IPS-18c (cell line): ENCODE measurements at regions not wholly inside any gene's neighbourhood (a gene's known extent, or its start where the extent isn't known, plus 50 kb on each side); places are given as distances from the start of the nearest gene placed in this dataset.

Source experiments
- H3K4me3 ChIP-seq: 2 replicates; pipeline ENCODE4 v1.7.0; 2013; ENCODE audit warnings: low read depth, mild to moderate bottlenecking, low read length, moderate library complexity; ENCODE audit not compliant: insufficient read depth
- H3K9me3 ChIP-seq: one replicate; pipeline ENCODE4 v1.6.1; 2013; ENCODE audit warnings: mild to moderate bottlenecking, low read length, moderate library complexity; ENCODE audit not compliant: control insufficient read depth, insufficient read depth

DNA sequence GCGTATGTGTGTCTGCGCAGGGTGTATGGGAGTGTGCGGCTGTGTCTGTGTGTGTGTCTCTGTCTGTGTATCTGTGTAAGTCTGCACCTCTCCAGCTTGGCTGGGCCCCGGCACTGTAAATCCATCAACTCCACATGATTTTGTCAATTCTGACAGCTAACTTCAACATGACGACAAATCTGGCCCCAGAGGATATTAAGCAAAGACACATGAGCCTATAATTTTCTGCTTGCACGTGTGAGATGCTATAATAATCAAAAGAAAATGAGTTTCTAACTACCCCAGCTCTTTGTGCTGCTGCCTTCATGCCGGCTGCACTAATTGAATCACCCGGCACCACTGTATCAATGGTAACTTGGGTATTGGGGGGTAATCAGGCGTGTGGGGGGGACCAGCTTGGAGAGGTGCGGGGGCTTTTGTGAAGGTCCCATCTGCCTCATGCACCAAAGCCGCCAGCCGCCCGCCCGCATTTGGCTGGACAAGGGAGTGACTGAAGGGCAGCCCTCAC is 57.6 kb upstream of the LHX1 start:
- peaks cover 5% of the 10 kb centered on the region for H3K9me3 ChIP-seq

DNA sequence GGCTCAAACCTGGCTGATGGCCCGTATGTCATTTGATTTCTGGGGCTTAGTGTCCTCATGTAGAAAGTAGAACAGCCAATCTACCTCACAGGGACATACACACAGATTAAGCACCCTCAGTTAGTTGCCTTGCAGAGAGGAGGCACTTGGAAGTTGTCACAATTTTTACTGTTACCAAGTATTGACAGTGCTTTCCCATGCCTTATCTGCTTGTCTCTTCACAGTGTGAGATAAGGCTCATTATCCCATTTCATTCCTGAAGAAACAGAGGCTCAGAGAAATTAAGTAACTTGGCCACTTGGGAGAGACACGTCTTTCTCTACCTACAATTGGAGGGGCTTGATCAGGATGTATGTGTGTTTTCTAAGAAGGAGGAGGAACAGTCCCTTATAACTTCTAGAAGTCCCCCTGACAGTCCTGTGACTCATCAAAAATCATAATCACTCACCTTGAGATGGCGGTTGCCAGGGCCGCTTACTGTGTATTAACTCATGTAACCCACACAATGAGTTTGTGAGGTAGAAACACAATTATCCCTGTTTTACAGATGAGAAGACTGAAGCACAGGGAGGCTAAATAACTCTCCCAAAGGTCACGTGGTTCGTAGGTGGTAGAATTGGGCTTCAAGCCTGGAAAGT is 56.9 kb upstream of the LHX1 start:
- Histone ChIP-seq H3K9me3 (peaks cover 5% of the 10 kb centered on the region), H3K4me3 (no peak overlapping the region)

More for the DNA sequence above, 57.6 kb upstream of the LHX1 start:
- H3K4me3 ChIP-seq, result no peak overlapping the region

DNA sequence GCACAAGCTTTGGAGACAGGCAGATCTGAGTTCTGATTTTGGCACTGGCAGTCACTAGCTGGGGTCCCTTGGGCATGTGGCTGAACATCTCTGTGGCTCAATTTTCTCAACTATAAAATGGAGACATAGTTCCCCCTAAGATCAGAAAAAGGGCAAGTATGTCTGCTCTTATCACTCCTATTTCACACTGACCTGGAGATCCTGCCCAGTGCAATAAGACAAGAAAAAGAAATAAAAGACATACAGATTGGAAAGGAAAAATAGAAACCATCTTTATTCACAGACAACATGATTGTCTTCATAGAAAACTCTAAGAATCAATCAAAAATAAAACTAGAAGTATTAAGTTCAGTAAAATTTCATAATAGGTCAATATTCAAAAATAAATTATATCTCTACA is 56.0 kb upstream of the LHX1 start:
- peaks cover 5% of the 10 kb centered on the region for H3K9me3 ChIP-seq
- no peak overlapping the region for H3K4me3 ChIP-seq

DNA sequence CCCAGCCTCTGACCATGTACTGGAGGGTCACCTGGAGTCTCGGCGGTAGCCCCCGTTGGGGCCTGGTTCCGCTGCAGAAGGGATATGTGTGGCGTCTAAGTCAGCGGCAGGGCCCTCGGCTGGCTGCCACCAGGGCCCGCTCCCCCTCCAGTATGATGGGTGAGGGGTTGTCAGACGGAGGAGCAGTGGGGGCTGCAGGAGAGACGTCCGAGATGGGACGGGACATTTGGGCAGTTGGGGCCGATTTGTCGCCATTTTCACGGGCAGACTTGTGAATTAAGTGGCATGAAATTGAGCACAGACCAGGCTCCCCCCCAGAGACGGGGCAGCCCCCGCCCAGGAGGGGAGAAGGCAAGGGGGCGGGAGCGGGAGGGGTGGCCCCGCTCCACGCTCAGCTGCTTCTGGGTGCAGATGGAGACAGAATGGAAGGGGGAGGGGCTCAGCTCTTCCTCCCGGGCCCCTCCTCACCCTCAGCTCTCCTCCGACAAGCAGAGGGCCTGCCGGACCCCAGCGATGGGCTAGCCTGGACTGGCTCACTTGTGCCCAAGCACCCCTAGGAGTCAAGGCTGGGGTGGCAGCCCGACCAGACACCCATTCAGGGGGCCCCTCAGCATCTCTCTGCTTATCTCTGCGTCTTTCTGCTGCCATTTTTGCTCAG is 52.7 kb upstream of the LHX1 start:
- H3K9me3 ChIP-seq, result peaks cover 3% of the 10 kb centered on the region
- no peak overlapping the region for H3K4me3 ChIP-seq

DNA sequence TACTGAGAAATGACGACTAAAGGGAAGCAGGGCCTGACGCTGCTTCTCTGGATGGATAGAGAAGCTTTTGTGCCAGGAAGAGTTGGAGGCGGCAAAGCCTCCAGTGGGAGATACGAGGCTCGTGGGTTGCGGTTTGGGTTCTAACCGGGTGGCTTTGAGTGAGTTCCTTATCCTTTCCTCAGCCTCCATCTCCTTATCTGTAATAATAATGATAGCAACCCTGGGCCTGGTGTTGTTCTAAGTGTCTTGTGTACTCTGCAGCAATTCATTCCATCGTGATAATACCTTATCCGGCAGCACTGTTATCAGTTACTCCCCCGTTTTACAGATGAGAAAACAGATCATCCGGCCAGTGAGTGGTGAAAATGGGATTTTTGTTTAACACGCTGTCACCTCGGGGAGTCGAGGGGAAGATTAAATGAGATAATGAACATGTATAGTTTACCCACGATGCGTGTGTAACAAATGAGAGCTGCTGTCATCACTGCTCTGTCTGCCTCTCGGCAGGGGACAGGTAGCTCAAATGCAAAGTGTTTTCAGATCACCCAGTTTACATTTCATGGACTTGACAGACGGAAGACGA is 52.0 kb upstream of the LHX1 start:
- H3K4me3 ChIP-seq, result no peak overlapping the region
- peaks cover 3% of the 10 kb centered on the region for H3K9me3 ChIP-seq

DNA sequence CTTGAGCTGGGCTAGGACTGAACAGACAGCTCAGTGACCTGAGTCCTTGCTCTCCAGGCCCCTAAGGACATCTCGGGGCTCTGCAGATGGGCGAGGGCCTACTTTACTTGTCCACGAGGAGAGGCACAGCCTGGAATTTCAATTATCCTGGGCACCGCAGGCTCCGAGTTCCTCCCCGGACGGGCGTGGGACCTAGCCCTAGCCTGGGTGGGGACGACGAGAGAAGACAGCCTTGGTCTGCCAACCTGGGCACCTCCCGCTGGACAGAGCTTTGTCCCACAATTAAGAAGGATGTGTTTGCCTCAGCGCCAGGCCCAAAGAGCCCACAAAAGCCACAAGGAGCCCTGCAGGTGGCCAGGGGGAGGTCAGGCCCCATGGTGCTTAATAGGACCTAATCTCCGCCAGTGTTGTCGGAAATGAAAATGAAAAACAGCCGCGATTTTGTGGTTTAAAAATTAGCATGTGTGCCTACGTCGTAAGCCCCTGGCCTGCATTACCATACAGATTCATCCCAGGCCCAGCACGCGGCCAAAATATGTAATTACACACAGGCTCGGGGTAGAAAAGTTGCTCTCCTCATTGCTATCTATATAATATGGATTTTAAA is 51.4 kb upstream of the LHX1 start:
- no peak overlapping the region for H3K4me3 ChIP-seq
- H3K9me3 ChIP-seq, result peaks cover 3% of the 10 kb centered on the region
